Muscle layer of colon (tissue), 2 donors: ENCODE measurements at regions not wholly inside any gene's neighbourhood (a gene's known extent, or its start where the extent isn't known, plus 50 kb on each side); places are given as distances from the start of the nearest gene placed in this dataset.

Source experiments
- H3K27ac ChIP-seq: one replicate; pipeline ENCODE4 v1.7.0; 2013; ENCODE audit warnings: low read depth, mild to moderate bottlenecking, low read length, moderate library complexity
- H3K27me3 ChIP-seq, 2 donors: one replicate each; pipeline ENCODE4 v1.7.0; 2013; ENCODE audit warnings: low read length in 2 of 2, mild to moderate bottlenecking in 2 of 2; ENCODE audit not compliant: insufficient read depth in 2 of 2, control insufficient read depth in 1 of 2
- H3K36me3 ChIP-seq: one replicate; pipeline ENCODE4 v1.7.0; 2013; ENCODE audit warnings: mild to moderate bottlenecking, low read length; ENCODE audit not compliant: insufficient read depth
- H3K4me1 ChIP-seq: one replicate; pipeline ENCODE4 v1.7.0; 2013; ENCODE audit warnings: mild to moderate bottlenecking, low read length; ENCODE audit not compliant: insufficient read depth
- H3K4me3 ChIP-seq, 2 donors: one replicate each; pipeline ENCODE4 v1.7.0; 2013; ENCODE audit warnings: low read length in 2 of 2, low read depth in 1 of 2, mild to moderate bottlenecking in 1 of 2, moderate library complexity in 1 of 2
- H3K9ac ChIP-seq: one replicate; pipeline ENCODE4 v1.7.0; 2013; ENCODE audit warnings: low read length
- H3K9me3 ChIP-seq: one replicate; pipeline ENCODE4 v1.7.0; 2013; ENCODE audit warnings: mild to moderate bottlenecking, low read length
- donor health status: abdominal sarcoma.
- donor health status: Adenocarcinoma of cecum.

DNA sequence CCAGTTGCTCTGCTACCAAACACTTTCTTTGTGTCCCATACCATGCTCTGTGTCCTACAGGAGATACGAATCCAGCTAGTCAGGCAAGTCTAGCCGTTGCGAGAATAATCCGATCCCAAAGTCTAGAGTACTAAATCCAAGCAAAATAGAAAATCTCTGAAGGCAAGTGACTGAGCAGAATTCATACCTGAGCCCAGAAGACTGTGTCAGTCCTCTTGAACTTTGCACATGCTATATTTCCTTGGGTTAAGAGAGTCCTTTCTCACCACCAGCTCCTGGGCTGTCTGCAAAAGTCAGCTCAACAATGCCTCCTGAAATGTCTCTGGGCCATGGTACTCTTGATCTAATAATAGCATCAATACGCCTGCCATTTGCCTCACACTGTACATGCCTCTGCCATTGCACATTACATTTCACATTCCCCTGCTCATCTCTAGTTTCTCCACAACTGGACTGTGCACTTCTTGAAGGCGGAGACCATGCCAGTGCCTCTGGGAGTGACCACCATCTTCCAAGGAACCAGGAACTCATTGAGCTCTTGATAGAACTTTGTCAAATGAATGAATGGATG is 265.8 kb upstream of the ID2 start:
- Histone ChIP-seq H3K4me1 (no peaks in the 10 kb centered on the region), H3K27me3 (no peaks in the 10 kb centered on the region), H3K9ac (no peak overlapping the region), H3K36me3 (no peaks in the 10 kb centered on the region), H3K4me3 (no peak overlapping the region), H3K9me3 (no peaks in the 10 kb centered on the region), H3K27ac (no peak overlapping the region)

DNA sequence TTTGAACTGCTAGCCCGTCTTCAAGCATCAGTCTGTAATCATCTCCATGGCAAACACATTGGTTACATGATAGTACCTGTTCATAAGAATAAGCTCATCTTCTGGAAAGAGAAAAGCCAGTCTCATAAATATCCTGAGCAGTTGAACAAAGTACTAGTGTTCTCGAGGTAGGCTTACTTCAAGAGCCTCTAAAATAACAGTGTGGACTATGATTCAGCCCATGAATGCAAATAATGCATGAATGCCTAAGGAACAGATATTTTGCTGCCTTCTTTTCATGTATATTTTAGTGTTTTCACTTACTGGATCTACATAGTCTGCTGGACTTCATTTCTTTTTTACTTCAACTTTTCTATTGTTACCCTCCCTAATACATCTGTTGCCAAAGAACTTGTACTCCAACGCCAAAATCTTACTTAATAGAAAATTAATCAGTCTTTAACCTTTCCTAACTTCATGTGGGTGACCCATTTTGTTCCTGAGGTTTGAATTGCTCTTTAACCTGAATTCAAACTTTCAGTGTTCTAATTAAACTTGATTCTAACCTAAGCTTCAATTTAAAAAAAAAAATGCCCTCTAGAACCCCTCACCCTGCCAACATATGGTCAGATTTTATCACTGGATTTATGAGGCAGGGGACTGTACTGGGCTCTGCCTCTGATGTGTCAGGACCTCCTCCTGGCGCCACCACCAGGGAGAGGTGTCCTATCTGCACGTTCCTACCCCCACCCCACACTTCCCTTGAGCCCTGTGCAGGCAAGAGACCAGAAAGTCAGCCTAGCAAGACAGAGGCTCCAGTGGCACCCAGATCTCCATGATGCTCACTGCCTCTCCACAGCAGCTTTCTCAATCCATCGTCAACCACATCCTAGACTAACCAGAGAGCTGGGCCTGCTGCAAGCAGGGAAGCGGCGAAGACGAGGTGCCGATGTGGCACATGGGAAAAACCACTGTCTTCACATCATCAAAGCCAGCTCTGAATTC is 264.7 kb upstream of the ID2 start:
- Histone ChIP-seq H3K4me1 (no peaks in the 10 kb centered on the region), H3K27me3 (no peaks in the 10 kb centered on the region), H3K4me3 (no peak overlapping the region), H3K9ac (no peak overlapping the region), H3K36me3 (no peaks in the 10 kb centered on the region), H3K27ac (no peak overlapping the region), H3K9me3 (no peaks in the 10 kb centered on the region)

DNA sequence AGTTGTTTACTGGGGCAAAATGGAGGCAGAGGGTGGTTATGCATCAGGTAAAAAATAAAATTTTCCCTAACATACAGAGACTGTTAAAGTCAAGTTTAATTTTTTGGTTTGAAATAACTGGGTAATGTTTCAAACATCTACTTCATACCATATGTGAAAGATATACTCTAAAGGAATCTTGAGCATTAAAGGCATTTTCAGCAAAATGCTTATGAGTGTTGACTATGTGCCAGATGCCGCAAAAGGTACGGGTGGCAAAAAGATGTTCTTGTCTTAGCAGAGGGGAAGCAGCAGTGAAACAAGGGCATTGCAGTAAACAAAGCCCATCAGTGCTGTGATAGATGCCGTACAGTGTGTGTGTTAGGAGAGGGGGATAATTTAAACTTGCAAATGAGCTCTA is 263.1 kb upstream of the ID2 start:
- no peaks in the 10 kb centered on the region for H3K4me1 ChIP-seq
- H3K27ac ChIP-seq: no peak overlapping the region
- no peak overlapping the region for H3K9ac ChIP-seq
- no peaks in the 10 kb centered on the region for H3K36me3 ChIP-seq
- no peaks in the 10 kb centered on the region for H3K27me3 ChIP-seq
- no peak overlapping the region for H3K4me3 ChIP-seq
- H3K9me3 ChIP-seq: no peaks in the 10 kb centered on the region

DNA sequence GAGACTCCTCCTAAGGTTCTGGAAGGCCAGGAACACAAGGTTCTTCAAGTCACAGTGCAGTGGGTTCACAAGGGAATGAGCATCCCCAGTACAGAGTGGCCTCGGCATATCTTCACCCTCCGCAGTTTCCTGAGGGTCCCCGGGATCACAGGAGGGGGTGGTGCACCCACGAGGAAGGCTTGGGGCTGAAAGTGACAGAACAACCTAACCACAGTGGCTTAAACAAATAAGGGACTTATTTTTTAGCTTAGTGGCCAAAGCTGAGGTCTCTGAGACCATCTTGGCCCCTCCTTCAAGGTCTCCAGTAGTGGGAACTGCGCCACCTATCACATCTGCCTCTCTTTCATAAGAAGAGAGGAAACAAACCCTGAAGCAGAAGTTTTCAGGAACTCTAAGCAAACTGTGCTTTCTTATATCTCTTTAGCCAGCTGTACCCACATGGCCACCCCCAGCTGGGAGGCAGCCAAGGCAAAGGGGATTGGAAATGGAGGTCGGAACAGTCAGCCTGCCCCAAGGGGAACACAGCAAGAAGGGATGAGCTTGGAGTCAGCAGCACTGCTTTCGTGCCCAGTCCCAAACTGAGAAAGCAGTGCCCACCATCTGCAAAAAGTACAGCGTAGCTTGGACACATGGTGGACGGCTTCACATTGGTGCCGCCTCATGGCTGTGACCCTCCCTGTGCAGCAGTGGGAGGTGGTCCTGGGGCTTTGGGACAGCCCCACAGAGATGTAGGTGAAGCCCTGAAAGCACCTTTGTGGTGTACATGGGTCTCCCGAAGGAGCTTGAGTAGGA is 260.0 kb upstream of the ID2 start:
- Histone ChIP-seq H3K4me3 (no peak overlapping the region), H3K9me3 (no peaks in the 10 kb centered on the region), H3K9ac (no peak overlapping the region), H3K4me1 (no peaks in the 10 kb centered on the region), H3K27ac (no peak overlapping the region), H3K27me3 (no peaks in the 10 kb centered on the region), H3K36me3 (no peaks in the 10 kb centered on the region)

DNA sequence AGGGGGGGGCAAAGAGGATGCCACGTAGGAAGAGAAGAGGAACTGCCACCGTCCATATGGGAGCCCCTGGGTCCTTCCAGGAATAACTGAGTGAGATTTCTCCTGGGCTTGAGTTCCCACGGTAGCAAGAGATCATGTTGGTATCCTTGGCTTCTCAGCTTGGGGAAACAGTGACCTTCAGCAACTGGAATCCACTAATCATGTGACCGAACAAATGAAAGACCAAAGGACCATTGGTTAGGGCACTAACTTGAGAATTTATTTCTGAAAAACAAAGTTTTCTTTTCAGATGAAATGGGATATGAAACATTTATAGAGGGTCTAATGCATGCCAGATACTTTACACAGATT is 259.4 kb upstream of the ID2 start:
- H3K4me3 ChIP-seq: no peak overlapping the region
- H3K9me3 ChIP-seq: no peaks in the 10 kb centered on the region
- no peaks in the 10 kb centered on the region for H3K4me1 ChIP-seq
- no peaks in the 10 kb centered on the region for H3K36me3 ChIP-seq
- no peak overlapping the region for H3K27ac ChIP-seq
- no peak overlapping the region for H3K9ac ChIP-seq
- H3K27me3 ChIP-seq: no peaks in the 10 kb centered on the region

DNA sequence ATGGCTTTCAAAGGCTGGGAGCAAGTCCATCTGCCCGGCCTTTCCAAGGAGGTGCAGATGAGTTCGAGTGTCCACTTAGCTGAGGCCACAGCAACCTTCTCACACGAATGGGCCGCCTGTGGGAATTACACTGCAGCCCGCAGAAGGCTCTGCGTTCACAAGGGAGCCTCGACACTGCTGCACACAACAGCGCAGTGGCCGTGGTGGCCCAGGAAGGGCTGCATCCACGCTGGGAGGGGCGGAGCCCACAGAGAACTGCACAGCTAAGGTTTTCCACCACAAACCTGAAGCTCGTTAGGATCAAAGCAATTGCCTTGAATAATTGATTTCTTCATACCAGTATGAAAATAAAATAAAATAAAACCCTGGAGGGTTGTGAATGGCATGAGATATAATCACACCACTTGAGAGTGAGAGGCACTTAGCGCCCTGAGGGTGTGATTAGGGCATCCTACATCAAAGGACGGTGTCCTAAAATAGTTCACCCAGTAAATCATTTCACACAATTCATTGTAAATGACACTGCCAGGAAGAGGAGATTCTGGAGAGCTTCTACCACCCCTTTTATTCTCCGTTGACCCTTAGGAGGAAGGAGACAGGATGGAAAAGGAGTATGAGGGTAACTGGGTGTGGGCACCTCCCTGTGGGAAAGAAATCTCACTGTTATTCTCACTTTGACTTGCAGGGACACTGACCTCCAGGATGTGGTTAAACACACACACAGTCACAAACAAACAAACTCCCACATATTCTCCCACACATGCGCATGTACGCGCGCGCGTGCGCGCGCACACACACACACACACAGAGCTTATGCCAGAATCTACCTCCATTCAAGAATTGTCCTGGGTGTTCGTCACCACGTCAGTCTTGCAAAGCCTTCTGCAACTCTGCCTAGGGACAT is 256.6 kb upstream of the ID2 start:
- no peak overlapping the region for H3K9ac ChIP-seq
- no peak overlapping the region for H3K27ac ChIP-seq
- no peak overlapping the region for H3K4me3 ChIP-seq
- H3K9me3 ChIP-seq: no peaks in the 10 kb centered on the region
- H3K27me3 ChIP-seq: no peaks in the 10 kb centered on the region
- no peaks in the 10 kb centered on the region for H3K36me3 ChIP-seq
- H3K4me1 ChIP-seq: no peaks in the 10 kb centered on the region

DNA sequence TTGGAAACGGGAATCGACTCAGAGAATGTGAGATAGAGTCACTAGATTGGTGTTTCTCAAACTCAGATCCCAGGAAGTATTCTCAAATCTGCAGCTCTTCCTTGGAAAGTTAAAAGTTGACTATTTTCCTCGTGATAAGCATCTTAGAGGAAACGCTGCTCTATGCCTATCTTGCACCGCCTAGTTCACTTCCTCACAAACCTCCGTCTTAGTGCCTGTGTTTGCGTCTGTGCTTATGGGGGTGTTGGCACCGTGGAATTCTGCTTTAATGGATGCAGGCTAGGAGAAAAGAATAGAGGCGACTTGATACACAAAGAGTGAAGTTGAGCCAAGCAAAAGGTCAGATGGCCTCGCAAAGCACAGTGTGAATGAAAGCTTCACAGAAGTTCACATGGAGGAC is 255.3 kb upstream of the ID2 start:
- Histone ChIP-seq H3K36me3 (no peaks in the 10 kb centered on the region), H3K9me3 (no peaks in the 10 kb centered on the region), H3K4me3 (no peak overlapping the region), H3K9ac (no peak overlapping the region), H3K27me3 (no peaks in the 10 kb centered on the region), H3K4me1 (no peaks in the 10 kb centered on the region), H3K27ac (no peak overlapping the region)

DNA sequence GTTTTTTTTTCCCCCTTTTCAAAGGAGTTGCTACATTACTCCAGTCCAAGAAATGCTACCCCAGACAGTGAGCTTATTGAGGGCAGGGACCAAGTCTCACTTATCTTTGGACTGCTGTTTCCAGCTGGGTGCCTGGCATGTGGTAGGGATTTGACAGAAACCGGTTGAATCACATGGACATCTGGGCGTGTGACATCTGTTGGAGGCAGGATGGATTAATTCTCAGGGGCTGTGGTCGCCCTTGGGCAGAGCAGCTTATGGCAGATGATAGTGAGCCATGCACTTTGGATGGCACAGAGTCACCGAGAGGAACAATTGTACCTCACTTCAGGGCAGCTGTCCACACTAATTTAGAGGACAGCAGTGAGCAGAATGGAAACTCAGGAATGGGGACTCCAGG is 254.6 kb upstream of the ID2 start:
- Histone ChIP-seq H3K9ac (no peak overlapping the region), H3K27me3 (no peaks in the 10 kb centered on the region), H3K9me3 (no peaks in the 10 kb centered on the region), H3K4me1 (no peaks in the 10 kb centered on the region), H3K4me3 (no peak overlapping the region), H3K27ac (no peak overlapping the region), H3K36me3 (no peaks in the 10 kb centered on the region)

DNA sequence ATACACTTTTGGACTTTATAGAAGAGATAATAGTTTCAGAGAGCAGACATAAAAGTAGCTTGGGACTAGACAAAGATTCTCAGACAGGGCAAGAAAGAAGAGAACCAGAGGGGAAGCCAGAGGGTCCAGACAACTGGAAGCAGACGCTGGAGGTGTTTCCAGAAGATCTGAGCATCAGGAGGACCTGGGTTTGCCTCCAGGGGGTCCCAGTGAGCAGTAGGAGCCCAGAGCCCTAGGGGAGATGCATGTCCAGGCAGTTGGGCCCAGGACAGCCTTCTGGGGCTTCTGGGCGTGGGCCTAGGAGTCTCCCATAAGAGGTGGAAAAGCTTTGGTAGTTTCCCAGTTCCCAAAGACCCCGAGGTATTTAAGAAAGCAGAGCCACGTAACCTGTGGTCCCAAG is 251.2 kb upstream of the ID2 start:
- no peak overlapping the region for H3K27ac ChIP-seq
- no peaks in the 10 kb centered on the region for H3K27me3 ChIP-seq
- no peak overlapping the region for H3K9ac ChIP-seq
- H3K9me3 ChIP-seq: no peaks in the 10 kb centered on the region
- H3K4me3 ChIP-seq: no peak overlapping the region
- no peaks in the 10 kb centered on the region for H3K36me3 ChIP-seq
- H3K4me1 ChIP-seq: no peaks in the 10 kb centered on the region

DNA sequence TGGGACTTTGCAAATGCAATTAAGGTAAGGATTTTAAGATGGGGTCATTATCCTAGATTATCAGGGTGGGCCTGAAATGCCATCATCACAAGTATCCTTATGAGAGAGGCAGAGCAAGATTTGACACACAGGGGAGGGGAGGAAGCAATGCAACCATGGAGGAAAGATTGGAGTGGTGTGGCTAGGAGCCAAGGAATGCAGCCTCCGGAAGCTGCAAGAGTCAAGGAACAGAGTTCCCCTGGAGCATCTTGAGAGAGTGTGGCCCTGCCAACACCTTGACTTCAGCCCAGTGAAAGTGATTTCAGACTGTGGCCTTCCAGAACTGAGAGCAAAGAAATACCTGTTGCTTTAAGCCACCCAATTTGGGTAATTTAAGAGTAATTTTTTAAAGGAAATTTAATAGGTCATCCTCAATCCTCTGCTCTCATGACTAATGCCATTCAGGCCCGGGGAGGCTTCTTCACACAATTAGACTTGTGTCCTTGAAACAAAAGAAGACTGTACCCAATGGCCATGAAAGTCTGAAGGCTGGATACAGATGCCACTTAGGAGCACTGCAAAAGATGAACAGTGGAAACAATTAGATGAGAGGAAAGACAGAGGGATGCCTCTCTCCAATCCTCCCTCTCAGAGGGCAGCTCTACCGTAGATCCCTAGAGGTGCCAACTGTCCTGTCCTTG is 250.3 kb upstream of the ID2 start:
- Histone ChIP-seq H3K36me3 (no peaks in the 10 kb centered on the region), H3K9ac (no peak overlapping the region), H3K4me1 (no peaks in the 10 kb centered on the region), H3K27ac (no peak overlapping the region), H3K4me3 (no peak overlapping the region), H3K27me3 (no peaks in the 10 kb centered on the region), H3K9me3 (no peaks in the 10 kb centered on the region)
